Lung (tissue), 11 donors: ENCODE measurements at regions not wholly inside any gene's neighbourhood (a gene's known extent, or its start where the extent isn't known, plus 50 kb on each side); places are given as distances from the start of the nearest gene placed in this dataset.

Experiments
- ATAC-seq: fragments of 200-7000 bp; cut with Tn5 transposase; one replicate; pipeline ENCODE4 v1.9.1; 2020; ENCODE audit warnings: moderate number of reproducible peaks; ENCODE audit not compliant: insufficient read depth, low FRiP score
- DNase-seq, 3 donors: peaks; one replicate each; pipeline ENCODE4 v3.0.0-alpha.2; 2013 to 2017
- H3K27ac ChIP-seq, 2 donors: one replicate each; pipeline ENCODE4 v1.5.1; 2013; ENCODE audit warnings: mild to moderate bottlenecking in 2 of 2, moderate library complexity in 2 of 2, control low read depth in 1 of 2, inconsistent platforms in 1 of 2, low read depth in 1 of 2, low read length in 1 of 2
- H3K27me3 ChIP-seq, 3 donors: one replicate each; pipeline ENCODE4 v1.5.1; 2013; ENCODE audit warnings: low read length in 2 of 3; ENCODE audit not compliant: control insufficient read depth in 3 of 3, insufficient read depth in 3 of 3
- H3K36me3 ChIP-seq, 4 donors: one replicate each; pipeline ENCODE4 v1.5.1; 2013; ENCODE audit warnings: low read length in 4 of 4, mild to moderate bottlenecking in 1 of 4, moderate library complexity in 1 of 4; ENCODE audit not compliant: control insufficient read depth in 4 of 4, insufficient read depth in 4 of 4
- H3K4me1 ChIP-seq, 5 donors: one replicate each; pipeline ENCODE4 v1.5.1; 2013; ENCODE audit warnings: low read length in 5 of 5, mild to moderate bottlenecking in 2 of 5, moderate library complexity in 1 of 5; ENCODE audit not compliant: control insufficient read depth in 5 of 5, insufficient read depth in 5 of 5
- H3K4me3 ChIP-seq: one replicate; pipeline ENCODE4 v1.5.1; 2013; ENCODE audit warnings: mild to moderate bottlenecking, control low read depth, moderate library complexity
- H3K9ac ChIP-seq, 2 donors: one replicate each; pipeline ENCODE4 v1.5.1; 2013; ENCODE audit warnings: low read length in 2 of 2, control low read depth in 1 of 2; ENCODE audit not compliant: insufficient read depth in 1 of 2
- H3K9me3 ChIP-seq, 4 donors: one replicate each; pipeline ENCODE4 v1.5.1; 2013; ENCODE audit warnings: low read length in 3 of 4, mild to moderate bottlenecking in 1 of 4, moderate library complexity in 1 of 4; ENCODE audit not compliant: control insufficient read depth in 4 of 4, insufficient read depth in 3 of 4
- CTCF ChIP-seq: IDR thresholded peaks from 2 replicates; pipeline ENCODE4 v1.5.1; 2012; ENCODE audit warnings: mild to moderate bottlenecking; ENCODE audit errors: control extremely low read depth, extremely low read depth
- WGBS, 2 donors: extraction: QIAGEN DNeasy Blood & Tissue Kit; methylation state at CpG; one replicate each; pipeline ENCODE4 v1.1.7; 2013; 5-methylcytosine and 5-hydroxymethylcytosine counted together
- donor health status: control.
- donor health status: control.
- donor health status: Bipolar disorder and iron deficiency.
- donor health status: healthy.
- donor health status: DM: yes; HTN: yes; CAD: no.

GRCh38 chr13:30831515-30831914, 74.6 kb upstream of the MEDAG start:
- Histone ChIP-seq H3K27me3 (peaks cover 0 to 6% (median 0%) of the 10 kb centered on the region in 3 donors), H3K27ac (no peak overlapping the region), H3K4me1 (peaks cover 0 to 37% (median 17%) of the 10 kb centered on the region in 5 donors), H3K9me3 (peaks cover 0 to 2% (median 0%) of the 10 kb centered on the region in 4 donors), H3K9ac (no peak overlapping the region), H3K4me3 (no peak overlapping the region), H3K36me3 (no peaks in the 10 kb centered on the region)
- no peak for DNase-seq
- no peak for TF ChIP-seq CTCF
- WGBS, 2 donors: 90 to 96% methylated on average over 4 of the region's 4 CpGs
- no peak for ATAC-seq

- Histone ChIP-seq H3K4me3 (no peak overlapping the region), H3K36me3 (no peaks in the 10 kb centered on the region), H3K9me3 (peaks cover 0 to 2% (median 0%) of the 10 kb centered on the region in 4 donors), H3K27ac (no peak overlapping the region), H3K4me1 (peaks cover 0 to 46% (median 23%) of the 10 kb centered on the region in 5 donors), H3K27me3 (peaks cover 0 to 6% (median 0%) of the 10 kb centered on the region in 3 donors), H3K9ac (no peak overlapping the region)
- no peak for TF ChIP-seq CTCF
- WGBS, 2 donors: 92 to 96% methylated on average over 4 of the region's 4 CpGs
- DNase-seq: no peak
- no peak for ATAC-seq
Measured at GRCh38 chr13:30832377-30832776, 73.7 kb upstream of the MEDAG start.

GRCh38 chr13:30832845-30833332, 73.2 kb upstream of the MEDAG start:
- H3K9me3 ChIP-seq: peaks cover 0 to 2% (median 0%) of the 10 kb centered on the region in 4 donors
- TF ChIP-seq CTCF: no peak
- H3K4me1 ChIP-seq: peaks cover 0 to 50% (median 26%) of the 10 kb centered on the region in 5 donors
- WGBS, 2 donors: 22 to 38% methylated on average over 17 to 18 of the region's 18 CpGs
- peak; percentile 73 to 89 (median 87) for DNase-seq
- H3K36me3 ChIP-seq: no peaks in the 10 kb centered on the region
- peaks cover 0 to 6% (median 0%) of the 10 kb centered on the region in 3 donors for H3K27me3 ChIP-seq
- no peak overlapping the region for H3K27ac ChIP-seq
- no peak overlapping the region for H3K4me3 ChIP-seq
- no peak for ATAC-seq
- H3K9ac ChIP-seq: no peak overlapping the region

GRCh38 chr13:30835442-30835841, 70.6 kb upstream of the MEDAG start:
- H3K27me3 ChIP-seq: peaks cover 0 to 6% (median 0%) of the 10 kb centered on the region in 3 donors
- DNase-seq (peak; percentile 60 to 92 (median 80)), ATAC-seq (no peak)
- no peak overlapping the region for H3K4me3 ChIP-seq
- H3K36me3 ChIP-seq: no peaks in the 10 kb centered on the region
- TF ChIP-seq CTCF: no peak
- H3K9me3 ChIP-seq: no peaks in the 10 kb centered on the region
- no peak overlapping the region for H3K27ac ChIP-seq
- peaks cover 0 to 43% (median 26%) of the 10 kb centered on the region in 5 donors for H3K4me1 ChIP-seq
- WGBS, 2 donors: 46 to 68% methylated on average over 9 of the region's 9 CpGs
- H3K9ac ChIP-seq: no peak overlapping the region
